Upper lobe of right lung (tissue), 1 donor: ENCODE measurements at regions not wholly inside any gene's neighbourhood (a gene's known extent, or its start where the extent isn't known, plus 50 kb on each side); places are given as distances from the start of the nearest gene placed in this dataset.

Experiments used
- ATAC-seq: fragments of 200-7000 bp; cut with Tn5 transposase; one replicate; pipeline ENCODE4 v1.9.1; 2020; ENCODE audit warnings: mild to moderate bottlenecking, moderate library complexity
- DNase-seq: peaks from one replicate; pipeline ENCODE4 v3.0.0-alpha.2; 2020
- H3K27ac ChIP-seq: fragments of 200-600 bp; one replicate; pipeline ENCODE4 v1.8.0; 2022
- H3K27me3 ChIP-seq: fragments of 200-600 bp; one replicate; pipeline ENCODE4 v1.8.0; 2022; ENCODE audit warnings: mild to moderate bottlenecking
- H3K36me3 ChIP-seq: fragments of 200-600 bp; one replicate; pipeline ENCODE4 v1.8.0; 2022
- H3K4me1 ChIP-seq: fragments of 200-600 bp; one replicate; pipeline ENCODE4 v1.8.0; 2022
- H3K4me3 ChIP-seq: fragments of 200-600 bp; one replicate; pipeline ENCODE4 v1.8.0; 2022; ENCODE audit warnings: mild to moderate bottlenecking
- H3K9me3 ChIP-seq: fragments of 200-600 bp; one replicate; pipeline ENCODE4 v1.8.0; 2022
- CTCF ChIP-seq: fragments of 200-600 bp; IDR thresholded peaks from one replicate; pipeline ENCODE4 v1.8.0; 2022; ENCODE audit warnings: antibody characterized with exemption
- intact Hi-C: fragments of 100-400 bp; cut with DNase I; formaldehyde crosslinking; loops from one replicate; pipeline ENCODE4 v1.11.0; 2022
- donor health status: DM: no; HTN: yes; CAD: no; lungs with severe emphysema.

DNA sequence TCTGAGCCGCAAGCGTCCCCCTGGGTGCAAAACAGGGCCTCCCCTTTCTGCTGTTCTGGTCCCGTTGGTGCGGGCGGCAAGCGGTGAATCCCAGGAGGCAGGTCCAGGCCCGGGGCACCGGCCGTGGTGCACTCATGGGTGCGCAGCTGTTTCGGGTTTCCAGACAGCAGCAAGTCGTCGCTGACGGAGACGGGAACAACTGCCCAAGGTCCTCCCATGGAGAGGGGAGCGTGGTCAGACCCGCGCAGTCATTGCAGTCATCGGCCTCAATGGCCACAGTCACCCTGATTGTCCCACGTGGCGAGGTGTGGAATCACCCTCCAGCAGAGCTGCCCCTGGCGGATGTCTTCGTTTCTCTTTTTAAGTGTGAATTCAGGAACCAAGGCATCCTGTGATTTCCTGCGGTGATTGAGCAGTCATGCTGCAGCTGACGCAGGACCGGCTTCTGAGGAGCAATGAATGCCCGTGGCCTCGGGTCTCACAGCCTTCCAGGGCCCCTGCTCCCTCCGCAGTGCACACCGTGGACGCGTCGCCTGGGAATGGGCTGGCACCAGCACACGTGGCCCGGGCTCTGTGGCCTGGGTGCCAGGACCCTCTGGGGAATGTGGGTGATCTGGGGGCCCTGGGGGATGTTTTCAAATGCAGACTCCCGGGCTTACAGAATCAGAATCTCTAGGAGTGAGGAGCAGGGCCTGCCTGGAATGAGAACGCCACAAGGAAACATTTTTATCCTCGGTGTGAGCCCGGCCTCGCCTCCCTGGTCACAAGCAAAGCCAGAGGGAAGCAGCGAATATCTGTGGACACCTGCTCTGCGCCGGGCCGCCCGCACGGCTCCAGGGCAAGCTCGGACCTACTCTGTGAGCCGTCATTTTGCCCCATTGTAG, 244.2 kb upstream of the SALL3 start:
- no peak for ATAC-seq
- no peak overlapping the region for H3K4me3 ChIP-seq
- no peak for DNase-seq
- no peaks in the 10 kb centered on the region for H3K9me3 ChIP-seq
- no peak for TF ChIP-seq CTCF
- H3K4me1 ChIP-seq, result no peaks in the 10 kb centered on the region
- intact Hi-C loops, result no loop called here
- no peaks in the 10 kb centered on the region for H3K27me3 ChIP-seq
- no peaks in the 10 kb centered on the region for H3K36me3 ChIP-seq
- H3K27ac ChIP-seq, result no peak overlapping the region

- DNase-seq, result no peak
- Histone ChIP-seq H3K4me3 (no peak overlapping the region), H3K4me1 (no peaks in the 10 kb centered on the region), H3K27ac (no peak overlapping the region), H3K9me3 (no peaks in the 10 kb centered on the region), H3K27me3 (no peaks in the 10 kb centered on the region), H3K36me3 (no peaks in the 10 kb centered on the region)
- ATAC-seq, result no peak
- TF ChIP-seq CTCF, result no peak
- intact Hi-C loops, result no loop called here
These were observed 243.5 kb upstream of the SALL3 start for GRCh38 chr18:78736015-78736690.

DNA sequence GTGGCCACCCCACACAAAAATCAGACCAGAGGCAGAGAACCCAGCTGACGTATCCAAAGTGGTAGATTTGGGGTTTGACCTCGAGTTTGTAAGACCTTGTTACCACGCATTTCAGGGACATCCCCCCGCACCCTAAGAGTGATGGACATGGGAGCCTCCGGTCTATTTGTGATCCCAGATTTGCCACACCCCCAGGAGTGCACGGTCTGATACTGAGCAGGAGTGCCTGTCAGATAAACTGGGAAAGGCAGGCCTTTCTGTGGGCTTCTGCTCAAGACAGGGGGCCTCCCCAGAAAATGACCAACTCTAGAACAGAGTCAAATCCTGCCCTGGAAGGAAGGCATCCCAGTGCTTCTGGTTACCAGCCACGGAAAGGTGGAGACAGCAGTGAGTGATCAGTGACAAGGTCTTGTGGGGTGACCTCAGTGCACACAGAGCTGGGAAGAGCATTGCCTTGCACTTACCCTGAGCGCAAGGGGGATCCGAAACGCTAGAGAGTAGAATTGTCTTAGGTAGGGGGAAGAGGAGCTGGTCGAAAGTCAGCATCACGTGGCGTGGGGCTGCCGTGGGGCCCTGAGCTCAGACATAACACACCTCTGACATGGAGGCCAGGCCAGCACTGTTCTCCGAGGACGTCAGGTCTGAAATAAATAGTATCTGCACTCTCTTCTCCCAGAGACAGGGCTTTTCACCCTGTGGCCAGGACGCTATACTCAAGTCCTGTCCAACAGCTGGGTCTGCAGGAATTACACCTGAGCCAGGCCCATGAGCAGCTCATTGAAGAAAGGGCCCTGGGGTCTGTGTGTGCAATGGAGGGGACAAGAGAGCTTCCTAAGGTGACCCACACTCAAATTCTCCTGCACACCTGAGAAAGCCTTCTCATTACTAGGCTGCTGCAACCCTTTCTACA, 242.4 kb upstream of the SALL3 start:
- no peak for DNase-seq

DNA sequence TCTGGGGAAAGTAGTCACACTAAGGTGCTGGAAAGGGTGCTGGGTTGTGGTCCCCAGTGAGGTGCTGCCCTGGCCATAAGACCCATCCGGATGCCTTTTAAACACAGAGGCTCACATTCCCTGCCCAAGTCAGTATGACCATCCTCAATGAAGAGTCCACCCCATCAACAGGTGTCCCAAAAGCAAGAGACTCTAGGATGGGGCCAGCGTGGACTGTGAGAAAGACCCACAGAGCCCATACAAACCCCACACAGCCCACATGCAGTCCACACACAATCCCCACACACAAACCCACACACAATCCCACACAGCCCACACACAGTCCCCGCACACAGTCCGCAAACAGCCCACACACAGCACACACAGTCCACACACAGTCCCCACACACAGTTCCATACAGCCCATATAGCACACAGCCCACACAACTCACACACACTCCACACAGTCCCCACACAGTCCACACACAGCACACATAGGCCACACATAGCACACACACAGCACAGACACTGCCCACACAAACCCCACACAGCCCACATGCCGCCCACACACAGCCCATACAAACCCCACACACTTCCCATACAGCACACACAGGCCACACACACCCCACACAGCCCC, 241.4 kb upstream of the SALL3 start:
- Histone ChIP-seq H3K27ac (no peak overlapping the region), H3K4me1 (no peaks in the 10 kb centered on the region), H3K36me3 (no peaks in the 10 kb centered on the region), H3K4me3 (no peak overlapping the region), H3K9me3 (no peaks in the 10 kb centered on the region), H3K27me3 (no peaks in the 10 kb centered on the region)
- DNase-seq (no peak), ATAC-seq (peak; percentile 7)
- TF ChIP-seq CTCF, result no peak
- intact Hi-C loops, result no loop called here

More for the DNA sequence above, 242.4 kb upstream of the SALL3 start:
- ATAC-seq, result no peak
- no peak for TF ChIP-seq CTCF
- Histone ChIP-seq H3K9me3 (no peaks in the 10 kb centered on the region), H3K4me1 (no peaks in the 10 kb centered on the region), H3K36me3 (no peaks in the 10 kb centered on the region), H3K27me3 (no peaks in the 10 kb centered on the region), H3K27ac (no peak overlapping the region), H3K4me3 (no peak overlapping the region)
- intact Hi-C loops, result no loop called here

- H3K4me3 ChIP-seq, result no peak overlapping the region
- H3K27ac ChIP-seq, result no peak overlapping the region
- intact Hi-C loops, result no loop called here
- ATAC-seq (no peak), DNase-seq (no peak)
- H3K9me3 ChIP-seq, result no peaks in the 10 kb centered on the region
- H3K4me1 ChIP-seq, result no peaks in the 10 kb centered on the region
- no peak for TF ChIP-seq CTCF
- no peaks in the 10 kb centered on the region for H3K27me3 ChIP-seq
- no peaks in the 10 kb centered on the region for H3K36me3 ChIP-seq
These were observed 240.5 kb upstream of the SALL3 start for GRCh38 chr18:78739115-78739514.
